ENCODE measurements at regions not wholly inside any gene's neighbourhood (a gene's known extent, or its start where the extent isn't known, plus 50 kb on each side); places are given as distances from the start of the nearest gene placed in this dataset.
"Not testable (repeated sequence)": the region's sequence is repeated elsewhere in the genome, so short reads cannot be mapped to it uniquely, and the experiment has no call there.

DNA sequence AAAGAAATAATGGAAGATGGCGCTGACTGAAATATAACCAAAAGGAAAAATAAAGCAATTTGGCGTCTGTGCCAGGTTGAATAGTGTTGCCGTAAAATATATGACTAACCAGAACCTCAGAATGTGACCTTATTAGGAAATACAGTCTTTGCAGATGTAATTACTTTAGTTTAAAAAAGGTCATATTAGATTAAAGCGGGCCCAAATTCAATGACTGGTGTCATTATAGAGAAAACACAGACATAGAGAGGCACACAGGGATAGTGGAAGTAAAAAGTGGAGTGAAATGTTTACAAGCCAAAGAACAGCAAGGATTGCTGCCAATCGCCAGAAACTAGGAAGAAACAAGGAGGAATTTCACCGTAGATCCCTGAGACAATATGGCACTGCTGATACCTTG is 521.2 kb downstream of the FRK start:
- H3K27ac Mint-ChIP-seq (ENCODE audit: unreplicated experiment): no peak overlapping the region
- H3K36me3 Mint-ChIP-seq (ENCODE audit: low read depth, unreplicated experiment): no peaks in the 10 kb centered on the region
- H3K27me3 Mint-ChIP-seq (ENCODE audit: unreplicated experiment): no peaks in the 10 kb centered on the region
- H3K9me3 Mint-ChIP-seq (ENCODE audit: unreplicated experiment): no peaks in the 10 kb centered on the region
- H3K4me3 Mint-ChIP-seq (ENCODE audit: unreplicated experiment): no peak overlapping the region
- no peak for DNase-seq (ENCODE audit: low spot score)
- TF ChIP-seq, protein P1, sequence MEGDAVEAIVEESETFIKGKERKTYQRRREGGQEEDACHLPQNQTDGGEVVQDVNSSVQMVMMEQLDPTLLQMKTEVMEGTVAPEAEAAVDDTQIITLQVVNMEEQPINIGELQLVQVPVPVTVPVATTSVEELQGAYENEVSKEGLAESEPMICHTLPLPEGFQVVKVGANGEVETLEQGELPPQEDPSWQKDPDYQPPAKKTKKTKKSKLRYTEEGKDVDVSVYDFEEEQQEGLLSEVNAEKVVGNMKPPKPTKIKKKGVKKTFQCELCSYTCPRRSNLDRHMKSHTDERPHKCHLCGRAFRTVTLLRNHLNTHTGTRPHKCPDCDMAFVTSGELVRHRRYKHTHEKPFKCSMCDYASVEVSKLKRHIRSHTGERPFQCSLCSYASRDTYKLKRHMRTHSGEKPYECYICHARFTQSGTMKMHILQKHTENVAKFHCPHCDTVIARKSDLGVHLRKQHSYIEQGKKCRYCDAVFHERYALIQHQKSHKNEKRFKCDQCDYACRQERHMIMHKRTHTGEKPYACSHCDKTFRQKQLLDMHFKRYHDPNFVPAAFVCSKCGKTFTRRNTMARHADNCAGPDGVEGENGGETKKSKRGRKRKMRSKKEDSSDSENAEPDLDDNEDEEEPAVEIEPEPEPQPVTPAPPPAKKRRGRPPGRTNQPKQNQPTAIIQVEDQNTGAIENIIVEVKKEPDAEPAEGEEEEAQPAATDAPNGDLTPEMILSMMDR (IDR thresholded peaks at IDR 0.05; ENCODE audit: unreplicated experiment): no peak
- H3K4me1 Mint-ChIP-seq (ENCODE audit: unreplicated experiment): no peaks in the 10 kb centered on the region

DNA sequence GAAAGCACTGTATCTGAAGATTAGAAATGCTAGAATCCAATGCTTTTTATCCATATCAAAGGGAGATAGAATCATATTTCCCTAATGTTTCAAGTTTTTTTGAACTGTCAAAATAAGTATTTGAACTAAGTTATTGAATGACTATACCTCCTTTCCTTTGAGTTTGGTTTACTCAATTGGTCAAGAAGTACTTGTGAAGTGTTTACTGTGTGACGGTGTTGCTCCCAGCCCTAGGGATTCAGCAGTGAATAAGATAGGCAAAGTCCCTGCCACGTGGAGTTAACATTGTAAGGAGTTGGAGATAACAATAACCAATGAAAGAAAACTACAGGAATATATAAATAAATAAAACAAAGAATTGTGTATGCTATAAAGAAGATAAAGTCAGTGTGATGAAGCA is 535.9 kb downstream of the FRK start:
- TF ChIP-seq, protein P1 (IDR thresholded peaks at IDR 0.05; ENCODE audit: unreplicated experiment): no peak
- H3K4me1 Mint-ChIP-seq (ENCODE audit: unreplicated experiment): no peaks in the 10 kb centered on the region

DNA sequence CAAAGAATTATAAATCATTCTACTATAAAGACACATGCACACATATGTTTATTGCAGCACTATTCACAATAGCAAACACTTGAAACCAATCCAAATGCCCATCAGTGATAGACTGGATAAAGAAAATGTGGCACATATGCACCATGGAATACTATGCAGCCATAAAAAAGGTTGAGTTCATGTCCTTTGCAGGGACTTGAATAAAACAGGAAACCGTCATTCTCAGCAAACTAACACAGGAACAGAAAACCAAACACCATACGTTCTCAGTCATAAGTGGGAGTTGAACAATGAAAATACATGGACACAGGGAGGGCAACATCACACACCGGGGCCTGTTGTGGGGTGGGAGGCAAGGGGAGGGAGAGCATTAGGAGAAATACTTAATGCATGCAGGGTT is 538.9 kb downstream of the FRK start:
- H3K36me3 Mint-ChIP-seq (ENCODE audit: low read depth, unreplicated experiment); H3K9me3 Mint-ChIP-seq (ENCODE audit: unreplicated experiment); DNase-seq (ENCODE audit: low spot score); H3K27ac Mint-ChIP-seq (ENCODE audit: unreplicated experiment); H3K4me3 Mint-ChIP-seq (ENCODE audit: unreplicated experiment); H3K4me1 Mint-ChIP-seq (ENCODE audit: unreplicated experiment); H3K27me3 Mint-ChIP-seq (ENCODE audit: unreplicated experiment): not testable (repeated sequence)

More for the DNA sequence above, 535.9 kb downstream of the FRK start:
- H3K9me3 Mint-ChIP-seq (ENCODE audit: unreplicated experiment): no peaks in the 10 kb centered on the region
- DNase-seq (ENCODE audit: low spot score): no peak
- H3K27me3 Mint-ChIP-seq (ENCODE audit: unreplicated experiment): peaks cover 2% of the 10 kb centered on the region
- no peak overlapping the region for H3K4me3 Mint-ChIP-seq (ENCODE audit: unreplicated experiment)
- no peak overlapping the region for H3K27ac Mint-ChIP-seq (ENCODE audit: unreplicated experiment)
- H3K36me3 Mint-ChIP-seq (ENCODE audit: low read depth, unreplicated experiment): no peaks in the 10 kb centered on the region

DNA sequence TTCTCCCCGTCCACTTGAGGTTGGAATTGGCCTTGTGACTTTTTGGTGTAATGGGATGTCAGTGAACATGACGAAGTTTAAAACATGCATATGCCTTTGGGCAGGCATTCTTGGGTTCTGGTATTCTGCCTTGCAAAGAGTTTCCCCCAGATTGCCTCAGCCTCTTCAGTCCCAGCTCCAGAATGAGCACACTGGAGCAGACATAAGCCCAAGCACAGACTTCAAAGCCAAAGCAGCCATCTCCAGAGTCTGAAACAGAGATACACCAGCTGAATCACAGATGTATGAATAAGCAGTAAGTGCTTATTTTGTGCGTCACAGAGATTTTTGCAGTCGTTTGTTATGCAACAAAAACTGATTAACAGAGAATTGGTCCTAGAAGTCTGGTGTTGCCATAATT is 546.0 kb downstream of the FRK start:
- Mint-ChIP-seq H3K27me3 (ENCODE audit: unreplicated experiment) (peaks cover 1% of the 10 kb centered on the region), H3K9me3 (ENCODE audit: unreplicated experiment) (no peaks in the 10 kb centered on the region), H3K4me3 (ENCODE audit: unreplicated experiment) (no peak overlapping the region), H3K36me3 (ENCODE audit: low read depth, unreplicated experiment) (no peaks in the 10 kb centered on the region), H3K4me1 (ENCODE audit: unreplicated experiment) (peaks cover 3% of the 10 kb centered on the region), H3K27ac (ENCODE audit: unreplicated experiment) (no peak overlapping the region)
- TF ChIP-seq, protein P1 (IDR thresholded peaks at IDR 0.05; ENCODE audit: unreplicated experiment): no peak
- no peak for DNase-seq (ENCODE audit: low spot score)

DNA sequence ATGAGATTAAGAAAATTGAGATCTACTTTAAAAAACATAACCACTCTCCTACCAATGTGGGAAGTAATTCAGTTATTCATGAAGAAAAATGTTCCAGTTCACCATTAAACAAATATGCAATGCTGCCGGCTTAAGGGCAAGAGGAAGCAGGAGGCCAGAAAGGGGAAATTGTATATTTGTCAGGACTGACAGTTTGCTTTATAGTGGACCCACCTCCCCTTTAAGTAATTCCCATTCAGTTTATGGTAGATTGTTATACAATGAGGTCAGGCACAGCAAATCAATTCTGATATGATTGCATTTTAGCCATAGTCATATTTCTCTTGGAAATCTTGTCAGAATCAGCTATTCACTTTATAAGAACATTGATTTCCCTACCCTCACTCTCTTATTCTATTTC is 547.8 kb downstream of the FRK start:
- DNase-seq (ENCODE audit: low spot score): no peak
- TF ChIP-seq, protein P1 (IDR thresholded peaks at IDR 0.05; ENCODE audit: unreplicated experiment): no peak
- peaks cover 3% of the 10 kb centered on the region for H3K4me1 Mint-ChIP-seq (ENCODE audit: unreplicated experiment)
- H3K4me3 Mint-ChIP-seq (ENCODE audit: unreplicated experiment): no peak overlapping the region
- H3K9me3 Mint-ChIP-seq (ENCODE audit: unreplicated experiment): no peaks in the 10 kb centered on the region
- H3K36me3 Mint-ChIP-seq (ENCODE audit: low read depth, unreplicated experiment): no peaks in the 10 kb centered on the region
- H3K27ac Mint-ChIP-seq (ENCODE audit: unreplicated experiment): no peak overlapping the region
- no peaks in the 10 kb centered on the region for H3K27me3 Mint-ChIP-seq (ENCODE audit: unreplicated experiment)

DNA sequence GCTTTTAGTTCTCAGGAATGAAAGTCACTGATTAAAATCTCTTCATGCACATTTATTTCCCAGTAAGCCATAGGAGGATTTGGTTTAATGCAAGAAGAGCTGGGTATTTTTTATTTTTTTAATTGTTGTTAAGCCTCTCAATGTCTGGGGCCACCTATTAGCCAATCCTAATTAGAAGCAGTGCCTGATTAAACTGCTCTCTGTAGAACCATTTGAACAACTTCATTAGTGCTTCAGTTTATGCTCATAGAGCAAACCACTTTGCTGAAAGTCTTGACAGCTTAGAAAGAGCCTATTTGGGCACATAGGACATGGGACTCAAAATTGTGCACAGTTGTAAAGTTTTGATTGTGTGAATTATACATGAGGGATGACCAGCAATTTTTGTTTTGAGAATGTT is 548.9 kb downstream of the FRK start:
- DNase-seq (ENCODE audit: low spot score): no peak

DNA sequence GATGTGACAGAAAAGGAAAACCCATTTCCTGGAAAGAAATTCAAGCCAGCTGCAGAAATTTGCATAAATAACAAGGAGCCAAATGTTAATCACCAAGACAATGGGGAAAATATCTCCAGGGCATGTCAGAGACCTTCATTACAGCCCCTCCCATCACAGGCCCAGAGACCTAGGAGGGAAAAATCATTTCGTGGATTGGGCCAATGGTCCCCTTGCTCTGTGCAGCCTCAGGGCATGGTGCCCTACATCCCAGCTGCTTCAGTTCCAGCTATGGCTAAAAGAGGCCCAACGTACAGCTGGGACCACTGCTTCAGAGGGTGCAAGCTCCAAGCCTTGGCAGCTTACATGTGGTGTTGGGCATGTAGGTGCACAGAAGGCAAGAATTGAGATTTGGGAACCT is 558.3 kb downstream of the FRK start:
- H3K4me1 Mint-ChIP-seq (ENCODE audit: unreplicated experiment); H3K27ac Mint-ChIP-seq (ENCODE audit: unreplicated experiment); DNase-seq (ENCODE audit: low spot score); H3K27me3 Mint-ChIP-seq (ENCODE audit: unreplicated experiment); H3K36me3 Mint-ChIP-seq (ENCODE audit: low read depth, unreplicated experiment); H3K9me3 Mint-ChIP-seq (ENCODE audit: unreplicated experiment); H3K4me3 Mint-ChIP-seq (ENCODE audit: unreplicated experiment): not testable (repeated sequence)

More for the DNA sequence above, 548.9 kb downstream of the FRK start:
- no peaks in the 10 kb centered on the region for H3K9me3 Mint-ChIP-seq (ENCODE audit: unreplicated experiment)
- H3K4me3 Mint-ChIP-seq (ENCODE audit: unreplicated experiment): no peak overlapping the region
- H3K27me3 Mint-ChIP-seq (ENCODE audit: unreplicated experiment): no peaks in the 10 kb centered on the region
- H3K27ac Mint-ChIP-seq (ENCODE audit: unreplicated experiment): no peak overlapping the region
- H3K36me3 Mint-ChIP-seq (ENCODE audit: low read depth, unreplicated experiment): no peaks in the 10 kb centered on the region
- TF ChIP-seq, protein P1 (IDR thresholded peaks at IDR 0.05; ENCODE audit: unreplicated experiment): no peak
- peaks cover 3% of the 10 kb centered on the region for H3K4me1 Mint-ChIP-seq (ENCODE audit: unreplicated experiment)

All from endothelial cell (in vitro differentiated cells).